Vagina (tissue), 2 donors: ENCODE measurements at regions not wholly inside any gene's neighbourhood (a gene's known extent, or its start where the extent isn't known, plus 50 kb on each side); places are given as distances from the start of the nearest gene placed in this dataset.
A peak's percentile ranks its signal among the peaks of the same experiment; 100 is the strongest.

ENCODE experiments used
- DNase-seq, 2 donors: peaks; one replicate each; pipeline ENCODE4 v3.0.0-alpha.2; 2017; ENCODE audit errors: extremely low spot score in 2 of 2
- H3K27ac ChIP-seq: fragments of 200-600 bp; sonication (generic); one replicate; pipeline ENCODE4 v1.5.1; 2019
- H3K27me3 ChIP-seq: fragments of 200-600 bp; sonication (generic); one replicate; pipeline ENCODE4 v1.5.1; 2019
- H3K36me3 ChIP-seq, 2 donors: fragments of 200-600 bp; sonication (generic); one replicate each; pipeline ENCODE4 v1.5.1; 2017 to 2019
- H3K4me1 ChIP-seq: fragments of 200-600 bp; sonication (generic); one replicate; pipeline ENCODE4 v1.5.1; 2019
- H3K4me3 ChIP-seq, 2 donors: fragments of 200-600 bp; sonication (generic); 1 replicate in 1 of 2; 2 replicates in 1 of 2; pipeline ENCODE4 v1.5.1; 2016 to 2019
- H3K9me3 ChIP-seq: fragments of 200-600 bp; sonication (generic); one replicate; pipeline ENCODE4 v1.5.1; 2019
- POLR2A ChIP-seq, 2 donors: fragments of 450-650 bp; IDR thresholded peaks; one replicate each; pipeline ENCODE4 v1.6.1; 2017; ENCODE audit warnings: antibody characterized with exemption in 2 of 2, mild to moderate bottlenecking in 2 of 2, moderate library complexity in 2 of 2
- POLR2AphosphoS5 ChIP-seq, 2 donors: sonication (generic); formaldehyde crosslinking; IDR thresholded peaks; one replicate each; pipeline ENCODE4 v1.9.0; 2017; ENCODE audit warnings: antibody characterized with exemption in 2 of 2, mild to moderate bottlenecking in 2 of 2, low read depth in 1 of 2; ENCODE audit not compliant: insufficient read depth in 1 of 2
- intact Hi-C: fragments of 100-400 bp; cut with DNase I; formaldehyde crosslinking; loops from one replicate; pipeline ENCODE4 v1.15.1; 2023
- TF ChIP-seq, protein P1 (sequence below), 3 experiments: fragments of 450-650 bp in 2 of 3; fragments of 200-600 bp in 1 of 3; sonication (generic) in 1 of 3; IDR thresholded peaks; one replicate each; pipeline ENCODE4 v1.5.1; 2017 to 2019; ENCODE audit warnings: antibody characterized with exemption in 3 of 3, mild to moderate bottlenecking in 2 of 3, moderate library complexity in 2 of 3

GRCh38 chr17:13940858-13941665, 128.2 kb upstream of the COX10 start:
- H3K36me3 ChIP-seq: no peaks in the 10 kb centered on the region
- no peak for DNase-seq
- H3K4me1 ChIP-seq: no peaks in the 10 kb centered on the region
- intact Hi-C loops: no loop called here
- no peaks in the 10 kb centered on the region for H3K9me3 ChIP-seq
- H3K27ac ChIP-seq: no peak overlapping the region
- H3K4me3 ChIP-seq: no peak overlapping the region
- no peak for TF ChIP-seq POLR2A (IDR thresholded peaks at IDR 0.05)
- TF ChIP-seq, protein P1, sequence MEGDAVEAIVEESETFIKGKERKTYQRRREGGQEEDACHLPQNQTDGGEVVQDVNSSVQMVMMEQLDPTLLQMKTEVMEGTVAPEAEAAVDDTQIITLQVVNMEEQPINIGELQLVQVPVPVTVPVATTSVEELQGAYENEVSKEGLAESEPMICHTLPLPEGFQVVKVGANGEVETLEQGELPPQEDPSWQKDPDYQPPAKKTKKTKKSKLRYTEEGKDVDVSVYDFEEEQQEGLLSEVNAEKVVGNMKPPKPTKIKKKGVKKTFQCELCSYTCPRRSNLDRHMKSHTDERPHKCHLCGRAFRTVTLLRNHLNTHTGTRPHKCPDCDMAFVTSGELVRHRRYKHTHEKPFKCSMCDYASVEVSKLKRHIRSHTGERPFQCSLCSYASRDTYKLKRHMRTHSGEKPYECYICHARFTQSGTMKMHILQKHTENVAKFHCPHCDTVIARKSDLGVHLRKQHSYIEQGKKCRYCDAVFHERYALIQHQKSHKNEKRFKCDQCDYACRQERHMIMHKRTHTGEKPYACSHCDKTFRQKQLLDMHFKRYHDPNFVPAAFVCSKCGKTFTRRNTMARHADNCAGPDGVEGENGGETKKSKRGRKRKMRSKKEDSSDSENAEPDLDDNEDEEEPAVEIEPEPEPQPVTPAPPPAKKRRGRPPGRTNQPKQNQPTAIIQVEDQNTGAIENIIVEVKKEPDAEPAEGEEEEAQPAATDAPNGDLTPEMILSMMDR (IDR thresholded peaks at IDR 0.05): no peak
- TF ChIP-seq POLR2AphosphoS5 (IDR thresholded peaks at IDR 0.05; ENCODE audit: insufficient read depth in 1 of 2, low read depth in 1 of 2): no peak
- H3K27me3 ChIP-seq: no peaks in the 10 kb centered on the region

DNA sequence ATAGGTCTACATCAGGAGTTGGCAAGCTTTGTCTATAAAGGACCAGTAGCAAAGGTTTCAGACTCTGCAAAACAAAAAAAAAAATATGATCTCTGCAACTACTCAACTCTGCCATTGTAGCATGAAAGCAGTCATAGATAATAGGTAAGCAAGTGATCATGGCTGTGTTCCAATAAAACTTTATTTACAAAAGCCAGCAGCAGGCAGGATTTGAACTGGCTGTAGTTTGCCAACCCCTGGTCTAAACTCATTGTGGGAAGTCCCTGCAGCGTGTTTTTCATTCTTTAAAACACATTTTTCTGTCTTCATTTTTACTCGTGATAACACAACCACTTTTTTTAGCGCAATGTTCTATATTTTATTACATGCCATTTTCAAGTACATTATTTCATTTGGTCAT, 127.5 kb upstream of the COX10 start:
- no peak overlapping the region for H3K4me3 ChIP-seq
- no peaks in the 10 kb centered on the region for H3K4me1 ChIP-seq
- H3K27ac ChIP-seq: no peak overlapping the region
- H3K27me3 ChIP-seq: no peaks in the 10 kb centered on the region
- H3K9me3 ChIP-seq: no peaks in the 10 kb centered on the region
- no peak for DNase-seq
- intact Hi-C loops: no loop called here
- H3K36me3 ChIP-seq: no peaks in the 10 kb centered on the region
- TF ChIP-seq POLR2A (IDR thresholded peaks at IDR 0.05) (no peak), POLR2AphosphoS5 (IDR thresholded peaks at IDR 0.05; ENCODE audit: insufficient read depth in 1 of 2, low read depth in 1 of 2) (no peak)
- TF ChIP-seq, protein P1 (IDR thresholded peaks at IDR 0.05): no peak

- peak in 1 of 2 donors; percentile 25 for DNase-seq
- intact Hi-C loops: no loop called here
- Histone ChIP-seq H3K9me3 (no peaks in the 10 kb centered on the region), H3K4me3 (no peak overlapping the region), H3K27ac (no peak overlapping the region), H3K27me3 (no peaks in the 10 kb centered on the region), H3K36me3 (no peaks in the 10 kb centered on the region), H3K4me1 (no peaks in the 10 kb centered on the region)
- TF ChIP-seq POLR2AphosphoS5 (IDR thresholded peaks at IDR 0.05; ENCODE audit: insufficient read depth in 1 of 2, low read depth in 1 of 2) (no peak), POLR2A (IDR thresholded peaks at IDR 0.05) (no peak)
- TF ChIP-seq, protein P1 (IDR thresholded peaks at IDR 0.05): no peak
Observed at GRCh38 chr17:13943909-13944308, 125.4 kb upstream of the COX10 start.

- H3K4me1 ChIP-seq: no peaks in the 10 kb centered on the region
- H3K9me3 ChIP-seq: no peaks in the 10 kb centered on the region
- intact Hi-C loops: no loop called here
- H3K27me3 ChIP-seq: no peaks in the 10 kb centered on the region
- TF ChIP-seq POLR2A (IDR thresholded peaks at IDR 0.05) (no peak), POLR2AphosphoS5 (IDR thresholded peaks at IDR 0.05; ENCODE audit: insufficient read depth in 1 of 2, low read depth in 1 of 2) (no peak)
- TF ChIP-seq, protein P1 (IDR thresholded peaks at IDR 0.05): no peak
- H3K27ac ChIP-seq: no peak overlapping the region
- DNase-seq: peak in 1 of 2 donors; percentile 37
- H3K4me3 ChIP-seq: no peak overlapping the region
- H3K36me3 ChIP-seq: no peaks in the 10 kb centered on the region
Observed at GRCh38 chr17:13947499-13947898, 121.8 kb upstream of the COX10 start.
